GM18502 (cell line): ENCODE measurements at regions not wholly inside any gene's neighbourhood (a gene's known extent, or its start where the extent isn't known, plus 50 kb on each side); places are given as distances from the start of the nearest gene placed in this dataset.
"Not testable (repeated sequence)": the region's sequence is repeated elsewhere in the genome, so short reads cannot be mapped to it uniquely, and the experiment has no call there.

ENCODE experiments used
- ATAC-seq: cut with Tn5 transposase; IDR thresholded peaks from one replicate; pipeline ENCODE4 v1.9.1; 2021; ENCODE audit warnings: mild to moderate bottlenecking; ENCODE audit not compliant: unreplicated experiment, poor library complexity

DNA sequence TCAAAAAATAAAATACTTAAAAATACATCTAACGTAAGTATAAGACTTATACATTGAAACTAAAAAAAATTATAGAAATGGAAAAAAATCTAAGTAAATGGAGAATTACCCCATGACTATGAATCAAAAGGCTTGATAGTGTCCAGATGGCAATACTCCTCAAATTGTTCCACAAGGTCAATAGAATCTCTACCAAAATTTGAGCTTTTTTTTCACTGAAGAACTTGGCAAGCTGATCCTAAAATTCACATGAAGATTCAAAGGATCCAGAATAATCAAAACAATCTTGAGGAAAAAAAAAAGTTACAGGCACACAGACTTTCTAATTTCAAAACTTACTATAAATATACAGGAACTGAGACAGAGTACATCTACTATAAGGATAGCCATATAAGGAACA, 448.4 kb upstream of the CDH11 start:
- no peak for ATAC-seq

- ATAC-seq = no peak
Observed at GRCh38 chr16:65559846-65560245, 438.0 kb upstream of the CDH11 start.

DNA sequence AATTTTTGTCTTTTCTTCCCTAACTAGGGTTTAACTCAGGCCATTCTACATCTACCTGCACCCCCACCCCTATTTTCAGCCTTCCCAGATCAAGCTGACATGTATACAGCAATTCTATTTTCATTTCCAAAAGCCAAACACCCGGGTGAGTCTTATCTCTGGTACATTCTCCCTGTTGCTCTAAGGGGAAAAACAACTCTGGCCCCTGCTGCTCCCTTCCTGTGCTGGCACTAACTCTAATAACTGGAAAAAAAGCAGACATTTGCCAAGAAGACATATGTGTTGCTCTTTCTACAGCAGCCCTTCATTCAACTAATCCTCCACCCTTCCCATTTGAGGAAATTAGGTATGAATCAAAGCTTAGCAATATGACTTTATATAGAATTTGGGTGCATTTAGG, 427.8 kb upstream of the CDH11 start:
- ATAC-seq = not testable (repeated sequence)

DNA sequence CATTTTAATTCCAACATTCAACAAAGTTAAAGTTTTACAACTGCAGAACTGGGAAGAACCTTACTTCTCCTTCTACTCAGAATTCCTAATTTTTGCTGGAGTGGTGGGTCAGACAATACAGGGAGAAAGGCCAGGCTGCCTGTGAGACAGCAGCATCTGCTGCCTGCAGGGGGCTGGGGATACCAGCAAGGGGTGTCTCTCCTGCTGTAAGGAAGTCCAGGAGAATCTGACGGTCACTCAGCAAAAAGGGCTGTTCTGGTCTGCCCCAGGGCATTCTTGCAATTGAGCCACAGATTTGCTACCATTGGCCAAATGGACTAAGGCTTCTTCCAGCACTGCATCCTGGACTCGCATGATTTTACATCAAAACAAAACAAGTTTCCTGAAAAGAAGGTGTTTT, 426.6 kb upstream of the CDH11 start:
- ATAC-seq = no peak

- ATAC-seq = no peak
Observed at GRCh38 chr16:65547772-65548446, 426.0 kb upstream of the CDH11 start.

- ATAC-seq = no peak
Observed at GRCh38 chr16:65546353-65546791, 424.5 kb upstream of the CDH11 start.

- ATAC-seq = no peak
Observed at GRCh38 chr16:65545413-65545956, 423.6 kb upstream of the CDH11 start.

- ATAC-seq = no peak
Observed at GRCh38 chr16:65543781-65544740, 422.2 kb upstream of the CDH11 start.

DNA sequence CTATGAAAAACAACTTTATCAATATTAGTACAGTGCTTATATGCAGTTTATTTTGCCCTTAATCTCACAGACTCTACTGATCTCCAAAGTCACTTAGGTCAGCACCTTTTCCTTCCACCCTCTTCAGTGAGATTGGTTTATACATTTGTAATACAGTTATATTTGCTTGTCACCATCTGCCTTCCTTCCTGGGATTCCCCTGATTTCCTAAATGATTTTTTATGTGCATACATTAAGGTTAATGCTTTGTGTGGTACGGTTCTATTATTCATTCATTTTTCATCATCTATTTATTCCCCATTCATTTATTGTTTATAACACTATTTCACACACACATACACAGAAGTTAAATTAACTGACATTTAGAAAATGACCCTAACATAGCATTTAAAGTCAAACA, 419.8 kb upstream of the CDH11 start:
- ATAC-seq = no peak

DNA sequence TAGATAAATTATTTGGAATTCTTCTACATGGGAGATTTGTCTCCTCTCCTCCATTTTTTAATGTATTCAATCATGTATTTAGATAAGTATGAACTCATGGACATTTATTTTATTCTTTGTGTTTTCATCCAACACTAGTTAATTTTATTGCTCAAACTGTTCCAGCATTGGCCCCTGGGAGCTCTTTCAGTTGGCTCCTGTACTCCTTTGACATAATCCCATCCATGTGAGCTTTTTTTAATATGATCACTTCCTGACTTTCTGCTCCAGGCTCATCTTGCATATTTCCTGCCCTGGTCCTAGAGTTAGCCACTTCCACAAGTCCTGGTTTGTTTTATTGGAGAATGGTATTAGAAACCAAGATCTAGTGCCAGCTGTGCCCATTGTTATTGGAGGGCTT, 419.0 kb upstream of the CDH11 start:
- no peak for ATAC-seq

DNA sequence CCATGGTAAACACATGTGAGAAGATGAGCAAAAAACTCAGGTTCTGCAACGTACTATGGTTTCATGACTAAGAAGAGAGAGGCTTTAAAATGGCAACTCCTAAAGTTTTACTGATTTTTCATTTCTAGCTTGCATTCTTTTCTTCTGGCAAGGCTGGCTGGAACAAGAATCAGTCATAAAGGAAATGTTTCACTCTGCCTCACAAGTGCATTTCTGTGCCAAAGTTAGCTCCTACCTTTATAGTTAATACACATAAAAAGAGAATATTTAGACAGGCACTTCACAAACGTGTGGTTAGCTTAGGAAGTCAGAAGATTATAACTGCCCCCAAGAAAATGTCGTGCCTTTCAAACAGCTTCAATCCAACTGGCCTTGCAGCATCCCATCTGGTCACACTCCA, 417.1 kb upstream of the CDH11 start:
- no peak for ATAC-seq

DNA sequence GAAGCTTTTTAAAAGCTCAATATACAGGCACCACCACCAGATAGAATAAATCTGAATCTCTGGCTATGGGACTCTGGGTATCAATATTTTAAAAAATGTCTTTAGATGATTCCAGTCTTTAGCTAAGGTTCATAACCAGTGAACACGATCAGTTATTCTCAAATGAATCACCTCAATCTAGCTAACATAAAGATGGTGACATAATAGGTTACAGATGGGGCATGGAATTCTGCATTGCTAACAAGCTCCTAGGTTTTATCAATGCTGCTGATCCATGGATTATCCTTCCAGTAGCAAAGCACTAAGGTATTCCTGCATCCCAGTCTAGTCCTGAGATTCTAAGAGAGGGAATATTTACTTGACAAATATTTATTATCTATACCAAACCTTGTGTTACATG, 415.5 kb upstream of the CDH11 start:
- no peak for ATAC-seq

DNA sequence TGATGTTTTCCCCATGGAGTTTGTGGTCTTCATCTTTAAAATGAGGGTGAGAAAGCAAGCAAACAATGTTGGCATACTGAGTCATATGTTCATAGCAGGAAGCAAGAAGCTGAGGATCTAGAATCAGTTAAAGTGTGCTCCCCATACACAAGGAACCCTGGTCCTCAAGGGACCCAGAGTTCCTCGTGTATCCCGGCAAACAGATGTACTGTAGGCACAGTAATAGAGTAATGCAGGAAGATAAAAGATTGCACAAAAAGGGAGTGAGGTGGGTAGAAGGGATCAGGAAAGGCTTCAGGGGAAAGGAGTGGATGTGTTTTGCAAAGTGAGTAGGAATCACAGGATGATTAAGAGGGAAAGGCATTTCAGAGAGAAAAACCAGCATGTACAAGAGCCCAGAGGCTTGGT, 412.3 kb upstream of the CDH11 start:
- no peak for ATAC-seq

DNA sequence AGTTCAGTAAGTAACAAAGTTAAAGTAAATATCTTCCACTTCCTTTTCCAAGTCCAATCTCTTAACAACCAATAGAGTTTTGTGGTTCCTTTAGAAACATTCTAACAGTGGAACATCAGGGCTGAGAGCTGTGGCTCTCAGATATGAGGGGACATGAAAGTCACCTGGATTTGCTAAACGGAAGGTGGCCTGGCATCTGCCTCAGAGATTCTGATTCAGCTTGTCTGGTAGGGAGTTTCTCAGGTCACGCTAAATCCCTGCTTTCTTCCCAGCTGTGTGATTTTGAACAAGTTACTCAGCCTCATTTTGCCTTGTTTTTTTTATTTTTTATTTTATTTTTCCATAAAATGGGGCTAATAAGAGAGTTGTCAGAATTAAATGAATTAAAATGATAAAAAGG, 411.0 kb upstream of the CDH11 start:
- no peak for ATAC-seq

- ATAC-seq = no peak
Observed at GRCh38 chr16:65532258-65532657, 410.4 kb upstream of the CDH11 start.

- ATAC-seq = no peak
Observed at GRCh38 chr16:65531475-65531874, 409.6 kb upstream of the CDH11 start.

GRCh38 chr16:65525707-65526106, 403.8 kb upstream of the CDH11 start:
- no peak for ATAC-seq

DNA sequence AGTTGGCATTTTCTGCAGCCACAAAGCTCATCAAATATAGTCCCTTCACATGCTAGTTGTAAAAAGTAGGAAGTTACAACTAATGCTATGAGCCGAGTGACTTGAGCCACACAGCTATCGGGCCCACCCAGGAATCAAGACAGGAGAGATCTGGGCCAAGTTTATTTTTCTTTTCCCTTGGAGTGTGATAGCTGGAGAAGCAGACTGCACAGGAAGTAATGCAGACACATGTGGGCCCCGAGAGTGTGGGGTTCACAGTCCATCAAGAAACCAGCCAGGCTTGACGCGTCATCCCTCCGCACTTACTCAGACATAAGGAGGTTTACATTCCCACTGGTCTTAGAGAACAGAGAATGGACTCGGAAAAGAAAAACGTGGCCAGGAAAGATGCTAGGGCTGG, 403.1 kb upstream of the CDH11 start:
- no peak for ATAC-seq

DNA sequence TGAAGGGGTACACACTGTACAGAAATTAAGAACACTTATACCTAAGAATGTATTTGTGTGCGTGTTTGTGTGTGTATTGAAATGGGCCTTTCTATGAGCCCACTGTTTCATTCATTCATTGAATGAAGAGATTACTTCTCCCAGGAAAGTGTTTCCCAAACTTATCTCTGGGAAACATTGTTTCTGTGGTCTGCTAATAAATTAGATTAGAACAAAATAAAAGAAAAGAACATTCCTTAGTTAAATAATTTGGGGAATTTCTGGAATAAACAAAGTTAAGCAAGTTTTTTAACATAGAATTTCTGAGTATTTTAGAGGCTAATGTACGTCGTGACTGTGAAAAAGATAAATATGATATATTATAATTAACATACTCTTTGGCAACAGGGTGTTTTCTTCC, 402.4 kb upstream of the CDH11 start:
- no peak for ATAC-seq

- no peak for ATAC-seq
Observed at GRCh38 chr16:65523283-65523944, 401.6 kb upstream of the CDH11 start.

DNA sequence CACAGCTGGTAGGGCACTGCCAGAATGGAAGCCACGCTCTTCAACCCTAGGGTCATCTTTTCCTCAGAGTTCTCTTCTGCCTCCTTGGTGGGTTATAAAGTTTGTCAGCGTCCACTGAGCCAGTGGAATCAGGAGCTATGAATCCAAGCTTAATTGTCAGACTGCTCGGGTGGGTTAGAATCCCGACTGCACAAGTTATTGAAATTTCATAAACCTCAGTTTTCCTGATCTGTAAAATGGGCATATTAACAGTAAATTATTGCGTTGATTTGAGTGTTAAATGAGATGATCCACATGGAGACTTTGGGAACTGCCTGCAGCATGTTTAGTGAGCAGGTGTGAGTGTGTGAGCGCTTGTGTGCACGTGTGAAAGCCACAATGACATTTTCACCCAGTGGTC, 400.5 kb upstream of the CDH11 start:
- ATAC-seq = no peak
